WTC11 (cell line): ENCODE measurements at regions not wholly inside any gene's neighbourhood (a gene's known extent, or its start where the extent isn't known, plus 50 kb on each side); places are given as distances from the start of the nearest gene placed in this dataset.

Experiments used
- ATAC-seq: fragments of 200-7000 bp; cut with Tn5 transposase; 2 replicates; pipeline ENCODE4 v1.10.0; 2021; ENCODE audit warnings: mild to moderate bottlenecking, moderate library complexity
- CTCF ChIA-PET: fragments of 300-600 bp; sonication (Branson Sonifier 250); formaldehyde crosslinking; loops from one replicate; lab custom pipeline; 2021; ENCODE audit warnings: antibody characterized with exemption; lab: Charles Lee
- POLR2A ChIA-PET: fragments of 350-600 bp; sonication (Branson Sonifier 250); formaldehyde crosslinking; loops from one replicate; lab custom pipeline; 2021; ENCODE audit warnings: antibody characterized with exemption; lab: Charles Lee
- DNase-seq: peaks from one replicate; pipeline ENCODE4 v3.0.0; 2021; ENCODE audit warnings: low spot score
- H3K27ac Mint-ChIP-seq: 2 replicates; pipeline ENCODE4 v1.8.0; 2021; ENCODE audit warnings: mixed read lengths
- H3K27me3 Mint-ChIP-seq: 2 replicates; pipeline ENCODE4 v1.8.0; 2021; ENCODE audit warnings: low read depth, mild to moderate bottlenecking, moderate library complexity, mixed read lengths
- H3K36me3 Mint-ChIP-seq: 2 replicates; pipeline ENCODE4 v1.8.0; 2021; ENCODE audit warnings: mixed read lengths
- H3K4me1 Mint-ChIP-seq: 2 replicates; pipeline ENCODE4 v1.8.0; 2022; ENCODE audit warnings: mixed read lengths
- H3K4me3 Mint-ChIP-seq: 2 replicates; pipeline ENCODE4 v1.8.0; 2021; ENCODE audit warnings: mild to moderate bottlenecking, moderate library complexity, mixed read lengths
- H3K9me3 Mint-ChIP-seq: 2 replicates; pipeline ENCODE4 v1.8.0; 2021; ENCODE audit warnings: mixed read lengths
- TCF7 ChIP-seq: sonication (generic); formaldehyde crosslinking; IDR thresholded peaks from 2 replicates; pipeline ENCODE4 v1.8.0; 2022; ENCODE audit warnings: mild to moderate bottlenecking, low read depth, missing genetic modification reagents, moderate library complexity
- TP53 ChIP-seq: sonication (generic); formaldehyde crosslinking; IDR thresholded peaks from 2 replicates; pipeline ENCODE4 v1.8.1; 2023; ENCODE audit warnings: mild to moderate bottlenecking, missing genetic modification reagents
- TF ChIP-seq, protein P1 (sequence below): sonication (generic); formaldehyde crosslinking; IDR thresholded peaks from 2 replicates; pipeline ENCODE4 v1.8.1; 2022; ENCODE audit warnings: low read depth, missing genetic modification reagents, borderline replicate concordance
- TF ChIP-seq, protein P2 (sequence below): sonication (generic); formaldehyde crosslinking; IDR thresholded peaks from 2 replicates; pipeline ENCODE4 v1.8.1; 2022; ENCODE audit warnings: mild to moderate bottlenecking, moderate library complexity, missing genetic modification reagents
- TF ChIP-seq, protein P3 (sequence below): sonication (generic); formaldehyde crosslinking; IDR thresholded peaks from 2 replicates; pipeline ENCODE4 v1.8.0; 2022; ENCODE audit warnings: mild to moderate bottlenecking, missing genetic modification reagents
- TF ChIP-seq, protein P4 (sequence below): sonication (generic); formaldehyde crosslinking; IDR thresholded peaks from 2 replicates; pipeline ENCODE4 v1.8.1; 2022; ENCODE audit warnings: mild to moderate bottlenecking, missing genetic modification reagents, moderate library complexity, borderline replicate concordance
- TF ChIP-seq, protein P5 (sequence below): sonication (generic); formaldehyde crosslinking; IDR thresholded peaks from 2 replicates; pipeline ENCODE4 v1.8.0; 2022; ENCODE audit warnings: missing genetic modification reagents
- TF ChIP-seq, protein P6 (sequence below): fragments of 250-450 bp; sonication (Bioruptor Pico); conservative IDR thresholded peaks from 2 replicates; pipeline ENCODE4 v1.9.0; 2021; ENCODE audit warnings: mild to moderate bottlenecking
- TF ChIP-seq, protein P7 (sequence below): sonication (generic); formaldehyde crosslinking; IDR thresholded peaks from 2 replicates; pipeline ENCODE4 v1.8.1; 2023; ENCODE audit warnings: mild to moderate bottlenecking, missing genetic modification reagents, moderate library complexity
- TF ChIP-seq, protein P8 (sequence below): fragments of 250-450 bp; sonication (Bioruptor Pico); IDR thresholded peaks from 2 replicates; pipeline ENCODE4 v1.9.0; 2021; ENCODE audit warnings: moderate library complexity, mild to moderate bottlenecking, inconsistent platforms, borderline replicate concordance
- TF ChIP-seq, protein P9 (sequence below): sonication (generic); formaldehyde crosslinking; IDR thresholded peaks from 2 replicates; pipeline ENCODE4 v1.8.1; 2023; ENCODE audit warnings: mild to moderate bottlenecking, missing genetic modification reagents, borderline replicate concordance

DNA sequence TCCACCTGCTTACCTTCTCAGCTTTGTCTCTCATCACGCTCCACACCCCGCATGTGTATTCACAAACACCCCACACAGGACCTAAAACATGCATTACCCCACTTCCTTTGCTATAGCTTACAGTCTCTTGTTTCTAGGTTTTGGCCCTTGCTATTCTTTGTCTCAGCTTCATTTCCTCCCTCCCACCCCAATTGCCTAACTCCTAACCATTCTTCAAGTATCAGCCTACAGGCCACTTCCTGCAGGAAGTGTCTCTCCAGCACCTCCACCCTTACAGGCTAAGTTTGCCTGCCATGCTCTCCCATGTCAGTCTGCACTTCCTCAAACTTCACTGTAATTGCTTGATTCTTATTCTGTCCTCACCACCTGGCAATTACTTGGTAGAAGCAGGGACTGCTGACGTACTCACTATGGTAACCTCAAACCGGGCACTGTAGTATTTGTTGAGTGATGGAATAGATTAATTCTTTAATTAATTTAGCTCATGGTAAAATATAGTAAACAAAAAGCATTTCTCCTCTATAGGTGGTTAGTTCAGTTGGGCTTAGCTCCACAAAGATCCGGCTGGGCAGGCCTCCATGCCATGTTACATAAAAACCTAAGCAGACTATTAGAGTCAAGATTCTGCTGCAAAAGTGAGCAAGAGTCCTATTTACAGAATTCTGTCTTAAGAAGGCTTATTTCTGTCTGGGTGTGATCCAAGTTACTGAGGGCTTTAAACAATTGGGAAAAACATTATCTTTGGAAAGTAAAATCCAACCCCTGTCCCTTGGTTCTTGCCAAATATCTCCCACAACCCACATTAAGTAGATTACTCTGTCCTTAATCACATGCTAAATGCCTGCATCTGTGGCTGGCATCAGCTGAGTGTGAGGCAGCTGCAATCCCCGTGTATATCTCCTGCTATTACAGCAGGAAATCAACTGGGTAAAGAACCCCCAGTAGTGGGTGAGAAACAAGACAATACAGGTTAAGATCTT is 124.7 kb upstream of the CPEB2 start:
- POLR2A ChIA-PET = no interaction called here
- CTCF ChIA-PET = no interaction called here
- Mint-ChIP-seq H3K27ac (no peak overlapping the region), H3K4me3 (no peak overlapping the region), H3K27me3 (peaks cover 23% of the 10 kb centered on the region), H3K9me3 (peaks cover 4% of the 10 kb centered on the region), H3K36me3 (no peaks in the 10 kb centered on the region), H3K4me1 (peaks cover 10% of the 10 kb centered on the region)
- peak; percentile 44 for ATAC-seq
- DNase-seq = no peak
- no peak for TF ChIP-seq TP53
- TF ChIP-seq, protein P1, sequence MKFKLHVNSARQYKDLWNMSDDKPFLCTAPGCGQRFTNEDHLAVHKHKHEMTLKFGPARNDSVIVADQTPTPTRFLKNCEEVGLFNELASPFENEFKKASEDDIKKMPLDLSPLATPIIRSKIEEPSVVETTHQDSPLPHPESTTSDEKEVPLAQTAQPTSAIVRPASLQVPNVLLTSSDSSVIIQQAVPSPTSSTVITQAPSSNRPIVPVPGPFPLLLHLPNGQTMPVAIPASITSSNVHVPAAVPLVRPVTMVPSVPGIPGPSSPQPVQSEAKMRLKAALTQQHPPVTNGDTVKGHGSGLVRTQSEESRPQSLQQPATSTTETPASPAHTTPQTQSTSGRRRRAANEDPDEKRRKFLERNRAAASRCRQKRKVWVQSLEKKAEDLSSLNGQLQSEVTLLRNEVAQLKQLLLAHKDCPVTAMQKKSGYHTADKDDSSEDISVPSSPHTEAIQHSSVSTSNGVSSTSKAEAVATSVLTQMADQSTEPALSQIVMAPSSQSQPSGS (CRISPR knock-in tag) = no peak
- TF ChIP-seq, protein P2, sequence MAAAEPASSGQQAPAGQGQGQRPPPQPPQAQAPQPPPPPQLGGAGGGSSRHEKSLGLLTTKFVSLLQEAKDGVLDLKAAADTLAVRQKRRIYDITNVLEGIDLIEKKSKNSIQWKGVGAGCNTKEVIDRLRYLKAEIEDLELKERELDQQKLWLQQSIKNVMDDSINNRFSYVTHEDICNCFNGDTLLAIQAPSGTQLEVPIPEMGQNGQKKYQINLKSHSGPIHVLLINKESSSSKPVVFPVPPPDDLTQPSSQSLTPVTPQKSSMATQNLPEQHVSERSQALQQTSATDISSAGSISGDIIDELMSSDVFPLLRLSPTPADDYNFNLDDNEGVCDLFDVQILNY = no peak
- TF ChIP-seq, protein P3, sequence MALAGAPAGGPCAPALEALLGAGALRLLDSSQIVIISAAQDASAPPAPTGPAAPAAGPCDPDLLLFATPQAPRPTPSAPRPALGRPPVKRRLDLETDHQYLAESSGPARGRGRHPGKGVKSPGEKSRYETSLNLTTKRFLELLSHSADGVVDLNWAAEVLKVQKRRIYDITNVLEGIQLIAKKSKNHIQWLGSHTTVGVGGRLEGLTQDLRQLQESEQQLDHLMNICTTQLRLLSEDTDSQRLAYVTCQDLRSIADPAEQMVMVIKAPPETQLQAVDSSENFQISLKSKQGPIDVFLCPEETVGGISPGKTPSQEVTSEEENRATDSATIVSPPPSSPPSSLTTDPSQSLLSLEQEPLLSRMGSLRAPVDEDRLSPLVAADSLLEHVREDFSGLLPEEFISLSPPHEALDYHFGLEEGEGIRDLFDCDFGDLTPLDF = no peak
- TF ChIP-seq, protein P4, sequence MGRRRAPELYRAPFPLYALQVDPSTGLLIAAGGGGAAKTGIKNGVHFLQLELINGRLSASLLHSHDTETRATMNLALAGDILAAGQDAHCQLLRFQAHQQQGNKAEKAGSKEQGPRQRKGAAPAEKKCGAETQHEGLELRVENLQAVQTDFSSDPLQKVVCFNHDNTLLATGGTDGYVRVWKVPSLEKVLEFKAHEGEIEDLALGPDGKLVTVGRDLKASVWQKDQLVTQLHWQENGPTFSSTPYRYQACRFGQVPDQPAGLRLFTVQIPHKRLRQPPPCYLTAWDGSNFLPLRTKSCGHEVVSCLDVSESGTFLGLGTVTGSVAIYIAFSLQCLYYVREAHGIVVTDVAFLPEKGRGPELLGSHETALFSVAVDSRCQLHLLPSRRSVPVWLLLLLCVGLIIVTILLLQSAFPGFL (CRISPR knock-in tag) = no peak
- TF ChIP-seq, protein P5, sequence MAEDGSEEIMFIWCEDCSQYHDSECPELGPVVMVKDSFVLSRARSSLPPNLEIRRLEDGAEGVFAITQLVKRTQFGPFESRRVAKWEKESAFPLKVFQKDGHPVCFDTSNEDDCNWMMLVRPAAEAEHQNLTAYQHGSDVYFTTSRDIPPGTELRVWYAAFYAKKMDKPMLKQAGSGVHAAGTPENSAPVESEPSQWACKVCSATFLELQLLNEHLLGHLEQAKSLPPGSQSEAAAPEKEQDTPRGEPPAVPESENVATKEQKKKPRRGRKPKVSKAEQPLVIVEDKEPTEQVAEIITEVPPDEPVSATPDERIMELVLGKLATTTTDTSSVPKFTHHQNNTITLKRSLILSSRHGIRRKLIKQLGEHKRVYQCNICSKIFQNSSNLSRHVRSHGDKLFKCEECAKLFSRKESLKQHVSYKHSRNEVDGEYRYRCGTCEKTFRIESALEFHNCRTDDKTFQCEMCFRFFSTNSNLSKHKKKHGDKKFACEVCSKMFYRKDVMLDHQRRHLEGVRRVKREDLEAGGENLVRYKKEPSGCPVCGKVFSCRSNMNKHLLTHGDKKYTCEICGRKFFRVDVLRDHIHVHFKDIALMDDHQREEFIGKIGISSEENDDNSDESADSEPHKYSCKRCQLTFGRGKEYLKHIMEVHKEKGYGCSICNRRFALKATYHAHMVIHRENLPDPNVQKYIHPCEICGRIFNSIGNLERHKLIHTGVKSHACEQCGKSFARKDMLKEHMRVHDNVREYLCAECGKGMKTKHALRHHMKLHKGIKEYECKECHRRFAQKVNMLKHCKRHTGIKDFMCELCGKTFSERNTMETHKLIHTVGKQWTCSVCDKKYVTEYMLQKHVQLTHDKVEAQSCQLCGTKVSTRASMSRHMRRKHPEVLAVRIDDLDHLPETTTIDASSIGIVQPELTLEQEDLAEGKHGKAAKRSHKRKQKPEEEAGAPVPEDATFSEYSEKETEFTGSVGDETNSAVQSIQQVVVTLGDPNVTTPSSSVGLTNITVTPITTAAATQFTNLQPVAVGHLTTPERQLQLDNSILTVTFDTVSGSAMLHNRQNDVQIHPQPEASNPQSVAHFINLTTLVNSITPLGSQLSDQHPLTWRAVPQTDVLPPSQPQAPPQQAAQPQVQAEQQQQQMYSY = no peak
- TF ChIP-seq, protein P6, sequence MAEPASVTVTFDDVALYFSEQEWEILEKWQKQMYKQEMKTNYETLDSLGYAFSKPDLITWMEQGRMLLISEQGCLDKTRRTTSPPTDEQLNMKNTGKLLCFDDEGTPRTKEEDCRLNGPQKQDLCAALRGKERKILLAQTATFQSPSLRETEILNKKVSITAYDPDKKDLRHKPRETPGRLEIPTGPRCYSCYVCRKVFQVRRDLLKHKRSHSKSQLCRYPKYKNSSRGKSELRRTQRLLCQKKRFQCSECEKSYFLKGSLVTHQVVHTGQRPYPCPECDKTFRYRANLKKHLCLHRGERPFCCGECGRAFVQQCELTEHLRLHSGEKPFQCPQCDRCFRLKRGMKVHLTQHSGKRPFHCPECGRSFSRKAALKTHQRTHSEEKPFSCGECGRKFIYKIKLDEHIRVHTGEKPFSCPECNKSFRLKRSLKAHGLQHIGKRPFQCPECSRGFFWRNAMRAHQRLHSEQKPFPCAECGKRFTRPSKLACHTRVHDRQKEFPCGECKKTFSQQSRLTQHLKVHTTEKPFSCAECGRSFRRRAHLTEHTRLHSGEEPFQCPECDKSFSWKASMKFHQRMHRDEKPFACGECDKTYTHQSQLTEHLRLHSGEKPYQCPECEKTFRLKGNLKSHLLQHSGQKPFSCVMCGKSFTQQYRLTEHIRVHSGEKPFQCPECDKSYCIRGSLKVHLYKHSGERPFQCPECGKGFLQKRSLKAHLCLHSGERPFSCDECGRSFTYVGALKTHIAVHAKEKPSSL = no peak
- TF ChIP-seq, protein P7, sequence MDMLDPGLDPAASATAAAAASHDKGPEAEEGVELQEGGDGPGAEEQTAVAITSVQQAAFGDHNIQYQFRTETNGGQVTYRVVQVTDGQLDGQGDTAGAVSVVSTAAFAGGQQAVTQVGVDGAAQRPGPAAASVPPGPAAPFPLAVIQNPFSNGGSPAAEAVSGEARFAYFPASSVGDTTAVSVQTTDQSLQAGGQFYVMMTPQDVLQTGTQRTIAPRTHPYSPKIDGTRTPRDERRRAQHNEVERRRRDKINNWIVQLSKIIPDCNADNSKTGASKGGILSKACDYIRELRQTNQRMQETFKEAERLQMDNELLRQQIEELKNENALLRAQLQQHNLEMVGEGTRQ = no peak
- no peak for TF ChIP-seq TCF7
- TF ChIP-seq, protein P8, sequence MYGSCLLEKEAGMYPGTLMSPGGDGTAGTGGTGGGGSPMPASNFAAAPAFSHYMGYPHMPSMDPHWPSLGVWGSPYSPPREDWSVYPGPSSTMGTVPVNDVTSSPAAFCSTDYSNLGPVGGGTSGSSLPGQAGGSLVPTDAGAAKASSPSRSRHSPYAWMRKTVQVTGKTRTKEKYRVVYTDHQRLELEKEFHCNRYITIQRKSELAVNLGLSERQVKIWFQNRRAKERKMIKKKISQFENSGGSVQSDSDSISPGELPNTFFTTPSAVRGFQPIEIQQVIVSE (CRISPR knock-in tag) = no peak
- TF ChIP-seq, protein P9, sequence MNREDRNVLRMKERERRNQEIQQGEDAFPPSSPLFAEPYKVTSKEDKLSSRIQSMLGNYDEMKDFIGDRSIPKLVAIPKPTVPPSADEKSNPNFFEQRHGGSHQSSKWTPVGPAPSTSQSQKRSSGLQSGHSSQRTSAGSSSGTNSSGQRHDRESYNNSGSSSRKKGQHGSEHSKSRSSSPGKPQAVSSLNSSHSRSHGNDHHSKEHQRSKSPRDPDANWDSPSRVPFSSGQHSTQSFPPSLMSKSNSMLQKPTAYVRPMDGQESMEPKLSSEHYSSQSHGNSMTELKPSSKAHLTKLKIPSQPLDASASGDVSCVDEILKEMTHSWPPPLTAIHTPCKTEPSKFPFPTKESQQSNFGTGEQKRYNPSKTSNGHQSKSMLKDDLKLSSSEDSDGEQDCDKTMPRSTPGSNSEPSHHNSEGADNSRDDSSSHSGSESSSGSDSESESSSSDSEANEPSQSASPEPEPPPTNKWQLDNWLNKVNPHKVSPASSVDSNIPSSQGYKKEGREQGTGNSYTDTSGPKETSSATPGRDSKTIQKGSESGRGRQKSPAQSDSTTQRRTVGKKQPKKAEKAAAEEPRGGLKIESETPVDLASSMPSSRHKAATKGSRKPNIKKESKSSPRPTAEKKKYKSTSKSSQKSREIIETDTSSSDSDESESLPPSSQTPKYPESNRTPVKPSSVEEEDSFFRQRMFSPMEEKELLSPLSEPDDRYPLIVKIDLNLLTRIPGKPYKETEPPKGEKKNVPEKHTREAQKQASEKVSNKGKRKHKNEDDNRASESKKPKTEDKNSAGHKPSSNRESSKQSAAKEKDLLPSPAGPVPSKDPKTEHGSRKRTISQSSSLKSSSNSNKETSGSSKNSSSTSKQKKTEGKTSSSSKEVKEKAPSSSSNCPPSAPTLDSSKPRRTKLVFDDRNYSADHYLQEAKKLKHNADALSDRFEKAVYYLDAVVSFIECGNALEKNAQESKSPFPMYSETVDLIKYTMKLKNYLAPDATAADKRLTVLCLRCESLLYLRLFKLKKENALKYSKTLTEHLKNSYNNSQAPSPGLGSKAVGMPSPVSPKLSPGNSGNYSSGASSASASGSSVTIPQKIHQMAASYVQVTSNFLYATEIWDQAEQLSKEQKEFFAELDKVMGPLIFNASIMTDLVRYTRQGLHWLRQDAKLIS = no peak
